ENCODE measurements at regions not wholly inside any gene's neighbourhood (a gene's known extent, or its start where the extent isn't known, plus 50 kb on each side); places are given as distances from the start of the nearest gene placed in this dataset.

DNA sequence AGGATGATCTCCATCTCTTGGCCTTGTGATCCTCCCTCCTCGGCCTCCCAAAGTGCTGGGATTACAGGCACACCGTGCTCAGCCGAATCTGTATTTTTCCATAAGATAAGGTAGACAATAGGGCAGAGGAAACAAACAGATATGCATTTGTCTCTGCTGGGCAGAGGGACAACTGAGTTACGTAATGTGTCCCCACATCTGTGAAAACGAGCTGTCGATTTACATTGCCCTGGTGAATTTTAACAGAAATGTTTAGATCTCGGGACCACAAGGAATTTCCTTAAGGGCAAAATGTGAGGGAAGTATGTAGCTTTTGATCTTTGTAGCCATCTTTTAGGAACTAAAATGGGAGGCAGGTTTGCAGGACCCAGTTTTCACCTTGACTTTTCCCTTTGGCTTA lies 189.7 kb downstream of the TRIML1 start:
- TF ChIP-seq CTCF (IDR thresholded peaks at IDR 0.05) (no peak), POLR2AphosphoS5 (IDR thresholded peaks at IDR 0.05) (no peak), EP300 (IDR thresholded peaks at IDR 0.05) (no peak)
